HCT116 (cell line): ENCODE measurements at regions not wholly inside any gene's neighbourhood (a gene's known extent, or its start where the extent isn't known, plus 50 kb on each side); places are given as distances from the start of the nearest gene placed in this dataset.

Source experiments
- ATAC-seq: fragments of 200-7000 bp; cut with Tn5 transposase; 2 replicates; pipeline ENCODE4 v1.9.1; 2020; ENCODE audit warnings: mild to moderate bottlenecking, moderate library complexity
- BruUV-seq: library from RNA; stranded (reverse); fragments of 400-500 nt; replicated peaks from 2 replicates; lab custom pipeline; 2021; lab: Mats Ljungman, UMichigan
- CTCF ChIA-PET: fragments of 300-600 bp; sonication (Branson Sonifier 250); formaldehyde crosslinking; loops from one replicate; lab custom pipeline; 2021; ENCODE audit warnings: antibody characterized with exemption; lab: Charles Lee
- POLR2A ChIA-PET: fragments of 300-600, 350-600 bp; sonication (Branson Sonifier 250); formaldehyde crosslinking; loops from one replicate; lab custom pipeline; 2021; ENCODE audit warnings: antibody characterized with exemption; lab: Charles Lee
- RAD21 ChIA-PET, 2 experiments: fragments of 300-600 bp; sonication (Branson Sonifier 250); formaldehyde crosslinking; loops; one replicate each; lab custom pipeline; 2023; ENCODE audit warnings: low total read pairs in 2 of 2; ENCODE audit not compliant: uncharacterized antibody in 2 of 2, unreplicated experiment in 2 of 2, low non-redundant PET in 1 of 2; lab: Charles Lee
- DNase-seq: peaks from one replicate; pipeline ENCODE4 v3.0.0-alpha.2; 2010; ENCODE audit warnings: low read depth, low spot score
- H2AFZ ChIP-seq: fragments of 200-600 bp; shearing (Covaris generic), sonication (generic); 2 replicates; pipeline ENCODE4 v1.6.1; 2017; ENCODE audit warnings: low read depth, mixed run types, mixed read lengths, antibody characterized with exemption, low read length; ENCODE audit not compliant: poor library complexity, severe bottlenecking
- H3K27ac ChIP-seq: 2 replicates; pipeline ENCODE4 v1.5.1; 2012; ENCODE audit warnings: low read depth, low read length
- H3K27me3 ChIP-seq: fragments of 200-600 bp; sonication (generic); 2 replicates; pipeline ENCODE4 v1.6.1; 2016; ENCODE audit warnings: mixed run types, low read length, mixed read lengths; ENCODE audit not compliant: insufficient read depth
- H3K36me3 ChIP-seq, 2 experiments: fragments of 200-500 bp in 1 of 2; fragments of 200-600 bp in 1 of 2; sonication (Bioruptor generic) in 1 of 2; sonication (generic) in 1 of 2; 2 replicates each; pipeline versions ENCODE4 v1.5.1 to v1.6.1; 2014 to 2016; ENCODE audit warnings: low read length in 2 of 2, inconsistent platforms in 1 of 2, mixed read lengths in 1 of 2, mixed run types in 1 of 2; ENCODE audit not compliant: insufficient read depth in 2 of 2, control insufficient read depth in 1 of 2
- H3K4me1 ChIP-seq, 2 experiments: fragments of 200-600 bp in 1 of 2; sonication (generic) in 1 of 2; 2 replicates each; pipeline versions ENCODE4 v1.5.1 to v1.6.1; 2012 to 2017; ENCODE audit warnings: low read length in 2 of 2, inconsistent platforms in 1 of 2, mild to moderate bottlenecking in 1 of 2, mixed read lengths in 1 of 2, mixed run types in 1 of 2, moderate library complexity in 1 of 2; ENCODE audit not compliant: insufficient read depth in 2 of 2, control insufficient read depth in 1 of 2
- H3K4me2 ChIP-seq: fragments of 200-600 bp; sonication (generic); 2 replicates; pipeline ENCODE4 v1.6.1; 2017; ENCODE audit warnings: mixed run types, low read length, mixed read lengths
- H3K4me3 ChIP-seq, 2 experiments: fragments of 200-600 bp in 1 of 2; sonication (generic) in 1 of 2; replicated peaks in 1 of 2; 2 replicates each; pipeline ENCODE4 v1.5.1; 2011 to 2016; ENCODE audit warnings: low read length in 2 of 2, control low read depth in 1 of 2, low read depth in 1 of 2, mild to moderate bottlenecking in 1 of 2, mixed read lengths in 1 of 2, mixed run types in 1 of 2
- H3K79me2 ChIP-seq: fragments of 200-600 bp; sonication (generic); 2 replicates; pipeline ENCODE4 v1.6.1; 2017; ENCODE audit warnings: mild to moderate bottlenecking, mixed run types, low read length, moderate library complexity, mixed read lengths; ENCODE audit not compliant: insufficient read depth
- H3K9ac ChIP-seq: fragments of 200-600 bp; sonication (generic); 2 replicates; pipeline ENCODE4 v1.6.1; 2016; ENCODE audit warnings: low read length, mixed read lengths
- H3K9me2 ChIP-seq: fragments of 200-600 bp; sonication (generic), shearing (Covaris generic); 2 replicates; pipeline ENCODE4 v1.6.1; 2017; ENCODE audit warnings: mixed run types, mild to moderate bottlenecking, moderate library complexity; ENCODE audit not compliant: insufficient read depth
- H3K9me3 ChIP-seq, 2 experiments: fragments of 200-500 bp in 1 of 2; fragments of 200-600 bp in 1 of 2; sonication (Bioruptor generic) in 1 of 2; sonication (generic) in 1 of 2; 2 replicates each; pipeline ENCODE4 v1.6.1; 2014 to 2017; ENCODE audit warnings: low read length in 2 of 2, mixed read lengths in 2 of 2, inconsistent platforms in 1 of 2, low read depth in 1 of 2, mild to moderate bottlenecking in 1 of 2, mixed run types in 1 of 2, moderate library complexity in 1 of 2; ENCODE audit not compliant: control insufficient read depth in 1 of 2, insufficient read depth in 1 of 2
- H4K20me1 ChIP-seq: fragments of 200-600 bp; sonication (generic), shearing (Covaris generic); 2 replicates; pipeline ENCODE4 v1.6.1; 2017; ENCODE audit warnings: mixed run types, mild to moderate bottlenecking, moderate library complexity; ENCODE audit not compliant: insufficient read depth
- ATF3 ChIP-seq: IDR thresholded peaks from 2 replicates; pipeline ENCODE4 v1.6.1; 2012
- CEBPB ChIP-seq: IDR thresholded peaks from 2 replicates; pipeline ENCODE4 v1.6.1; 2012; ENCODE audit warnings: low read depth
- CTCF ChIP-seq, 3 experiments: fragments of 200-600 bp in 1 of 3; sonication (generic) in 1 of 3; IDR thresholded peaks in 2 of 3; conservative IDR thresholded peaks in 1 of 3; 2 replicates each; pipeline ENCODE4 v1.5.1; 2012 to 2017; ENCODE audit warnings: low read depth in 2 of 3, low read length in 2 of 3, antibody characterized with exemption in 1 of 3, borderline replicate concordance in 1 of 3, control low read depth in 1 of 3, mild to moderate bottlenecking in 1 of 3, mixed read lengths in 1 of 3, mixed run types in 1 of 3, moderate library complexity in 1 of 3; ENCODE audit not compliant: insufficient read depth in 1 of 3
- FOSL1 ChIP-seq: IDR thresholded peaks from 2 replicates; pipeline ENCODE4 v1.6.1; 2012; ENCODE audit warnings: low read depth
- JUND ChIP-seq: IDR thresholded peaks from 2 replicates; pipeline ENCODE4 v1.6.1; 2012
- MAX ChIP-seq: IDR thresholded peaks from 2 replicates; pipeline ENCODE4 v1.6.1; 2012
- POLR2A ChIP-seq: IDR thresholded peaks from 2 replicates; pipeline ENCODE4 v1.7.0; 2011; ENCODE audit warnings: borderline replicate concordance; ENCODE audit not compliant: insufficient read depth, insufficient read length; ENCODE audit errors: extremely low read depth
- POLR2AphosphoS5 ChIP-seq: IDR thresholded peaks from 2 replicates; pipeline ENCODE4 v1.6.1; 2011; ENCODE audit warnings: mild to moderate bottlenecking, low read depth, low read length, moderate library complexity
- RAD21 ChIP-seq: IDR thresholded peaks from 2 replicates; pipeline ENCODE4 v1.6.1; 2012; ENCODE audit warnings: low read depth, mild to moderate bottlenecking
- REST ChIP-seq: IDR thresholded peaks from 2 replicates; pipeline ENCODE4 v1.6.1; 2012; ENCODE audit warnings: low read depth
- SIN3A ChIP-seq: IDR thresholded peaks from 2 replicates; pipeline ENCODE4 v1.6.1; 2012; ENCODE audit warnings: low read depth
- SP1 ChIP-seq: IDR thresholded peaks from 2 replicates; pipeline ENCODE4 v1.6.1; 2012; ENCODE audit warnings: low read depth
- SRF ChIP-seq: IDR thresholded peaks from 2 replicates; pipeline ENCODE4 v1.6.1; 2012; ENCODE audit warnings: low read depth
- TCF7L2 ChIP-seq: IDR thresholded peaks from 2 replicates; pipeline ENCODE4 v1.7.0; 2011; ENCODE audit warnings: borderline replicate concordance, inconsistent platforms; ENCODE audit not compliant: insufficient read depth, insufficient read length; ENCODE audit errors: extremely low read depth
- ZBTB33 ChIP-seq: IDR thresholded peaks from 2 replicates; pipeline ENCODE4 v1.6.1; 2011; ENCODE audit warnings: mild to moderate bottlenecking, low read length, moderate library complexity; ENCODE audit not compliant: insufficient replicate concordance; ENCODE audit errors: extremely low read depth
- ZFX ChIP-seq: fragments of 450-650 bp; IDR thresholded peaks from 2 replicates; pipeline ENCODE4 v1.6.1; 2017
- ZNF274 ChIP-seq: fragments of 200-500 bp; sonication (Bioruptor generic); IDR thresholded peaks from 2 replicates; pipeline ENCODE4 v1.6.1; 2014; ENCODE audit warnings: mild to moderate bottlenecking, low read depth, low read length, inconsistent platforms
- intact Hi-C: fragments of 100-400 bp; cut with micrococcal nuclease; formaldehyde crosslinking; loops from 2 replicates; pipeline ENCODE4 v1.10.0; 2022

GRCh38 chr5:163950248-163950647 is 444.8 kb downstream of the MAT2B start (continued):
- TF ChIP-seq CTCF (IDR thresholded peaks at IDR 0.05 in 2 of 3, conservative IDR thresholded peaks at IDR 0.05 in 1 of 3; ENCODE audit: borderline replicate concordance in 1 of 3, insufficient read depth in 1 of 3, low read depth in 2 of 3, low read length in 2 of 3) (no peak), ZFX (no peak), CEBPB (no peak), RAD21 (no peak), TCF7L2 (no peak)
- TF ChIP-seq, all 23 proteins: peak for 0

- DNase-seq (no peak), ATAC-seq (no peak)
- CTCF ChIA-PET, result no interaction called here
- H3K4me3 ChIP-seq, result no peak overlapping the region
- H3K27ac ChIP-seq, result no peak overlapping the region
- no peak overlapping the region for H3K9ac ChIP-seq
- peaks cover 8% of the 10 kb centered on the region in 2 experiments; a peak in 1 of 4 replicates for H3K9me3 ChIP-seq
- H3K79me2 ChIP-seq, result no peaks in the 10 kb centered on the region
- RAD21 ChIA-PET, result no interaction called here
- H3K36me3 ChIP-seq, result no peaks in the 10 kb centered on the region
- H4K20me1 ChIP-seq, result no peaks in the 10 kb centered on the region
- H3K4me2 ChIP-seq, result no peak overlapping the region
- no peaks in the 10 kb centered on the region for H3K4me1 ChIP-seq
- no peak overlapping the region for H2AFZ ChIP-seq
- BruUV-seq, result no TSS peak
- intact Hi-C loops, result no loop called here
- POLR2A ChIA-PET, result no interaction called here
- H3K9me2 ChIP-seq, result no peaks in the 10 kb centered on the region
- no peaks in the 10 kb centered on the region for H3K27me3 ChIP-seq
- TF ChIP-seq POLR2AphosphoS5 (no peak), JUND (no peak), POLR2A (no peak), ZFX (no peak), REST (no peak), ZNF274 (no peak), TCF7L2 (no peak), ATF3 (no peak), FOSL1 (no peak), MAX (no peak), SP1 (no peak), ZBTB33 (no peak), RAD21 (no peak), SRF (no peak), SIN3A (no peak)
Observed at GRCh38 chr5:163951069-163951468, 445.6 kb downstream of the MAT2B start.
